ENCODE measurements at regions not wholly inside any gene's neighbourhood (a gene's known extent, or its start where the extent isn't known, plus 50 kb on each side); places are given as distances from the start of the nearest gene placed in this dataset.

DNA sequence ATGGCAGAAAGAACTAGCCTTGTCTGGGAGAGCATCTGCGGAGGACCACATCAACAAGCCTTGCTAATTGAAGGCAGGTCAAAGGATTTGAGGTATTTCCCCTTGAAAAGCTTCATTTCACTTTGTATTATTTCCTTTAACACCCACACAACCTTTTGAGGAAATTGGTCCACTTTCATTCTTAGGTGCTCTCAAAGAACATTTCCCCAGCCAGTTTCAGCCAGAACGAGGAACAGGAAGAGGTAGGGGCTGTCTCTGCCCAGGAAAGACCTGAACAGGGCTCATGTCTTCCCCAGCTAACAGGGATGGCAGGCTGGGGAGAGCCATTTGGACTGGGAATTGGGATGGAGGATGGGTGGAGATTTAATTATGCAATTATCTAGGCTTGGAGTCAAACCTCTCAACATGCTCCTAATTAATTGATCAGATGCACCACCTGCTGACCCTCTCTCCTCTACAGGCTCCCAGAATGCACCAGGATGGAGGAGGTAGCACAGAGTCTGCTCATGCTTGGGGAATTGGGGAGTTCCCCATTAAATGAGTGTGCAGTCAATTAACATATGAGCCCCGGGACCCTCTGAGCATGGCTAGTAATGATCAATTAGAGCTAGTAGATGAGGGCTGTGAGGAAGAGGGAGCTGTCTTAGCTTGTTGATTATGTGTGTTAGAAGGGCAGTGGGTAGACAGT lies 84.6 kb downstream of the GP2 start:
- Histone ChIP-seq H3K27ac (ENCODE audit: low read length) (no peak overlapping the region), H3K9ac (ENCODE audit: low read depth, low read length) (no peak overlapping the region), H3K4me2 (ENCODE audit: insufficient read depth, low read length) (no peak overlapping the region), H3K9me3 (ENCODE audit: insufficient read depth, low read length, severe bottlenecking) (no peaks in the 10 kb centered on the region), H3K4me3 (ENCODE audit: low read depth in 1 of 2, low read length in 2 of 2) (no peak overlapping the region), H4K20me1 (ENCODE audit: insufficient read depth, low read length) (no peaks in the 10 kb centered on the region), H2AFZ (ENCODE audit: low read depth, low read length) (no peak overlapping the region), H3K27me3 (ENCODE audit: insufficient read depth, low read length, poor library complexity) (no peaks in the 10 kb centered on the region), H3K4me1 (ENCODE audit: insufficient read depth, low read length) (no peaks in the 10 kb centered on the region), H3K79me2 (ENCODE audit: insufficient read depth, low read length) (no peaks in the 10 kb centered on the region), H3K36me3 (ENCODE audit: insufficient read depth, low read length) (no peaks in the 10 kb centered on the region)
- ATAC-seq (ENCODE audit: insufficient read depth, low read depth) (no peak), DNase-seq (no peak)
- no peak for TF ChIP-seq EZH2 (IDR thresholded peaks at IDR 0.05; ENCODE audit: borderline replicate concordance, low read depth, low read length, severe bottlenecking)
- TF ChIP-seq, protein P1, sequence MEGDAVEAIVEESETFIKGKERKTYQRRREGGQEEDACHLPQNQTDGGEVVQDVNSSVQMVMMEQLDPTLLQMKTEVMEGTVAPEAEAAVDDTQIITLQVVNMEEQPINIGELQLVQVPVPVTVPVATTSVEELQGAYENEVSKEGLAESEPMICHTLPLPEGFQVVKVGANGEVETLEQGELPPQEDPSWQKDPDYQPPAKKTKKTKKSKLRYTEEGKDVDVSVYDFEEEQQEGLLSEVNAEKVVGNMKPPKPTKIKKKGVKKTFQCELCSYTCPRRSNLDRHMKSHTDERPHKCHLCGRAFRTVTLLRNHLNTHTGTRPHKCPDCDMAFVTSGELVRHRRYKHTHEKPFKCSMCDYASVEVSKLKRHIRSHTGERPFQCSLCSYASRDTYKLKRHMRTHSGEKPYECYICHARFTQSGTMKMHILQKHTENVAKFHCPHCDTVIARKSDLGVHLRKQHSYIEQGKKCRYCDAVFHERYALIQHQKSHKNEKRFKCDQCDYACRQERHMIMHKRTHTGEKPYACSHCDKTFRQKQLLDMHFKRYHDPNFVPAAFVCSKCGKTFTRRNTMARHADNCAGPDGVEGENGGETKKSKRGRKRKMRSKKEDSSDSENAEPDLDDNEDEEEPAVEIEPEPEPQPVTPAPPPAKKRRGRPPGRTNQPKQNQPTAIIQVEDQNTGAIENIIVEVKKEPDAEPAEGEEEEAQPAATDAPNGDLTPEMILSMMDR (IDR thresholded peaks at IDR 0.05; ENCODE audit: borderline replicate concordance, extremely low read depth, low read length, poor library complexity, severe bottlenecking) = no peak

DNA sequence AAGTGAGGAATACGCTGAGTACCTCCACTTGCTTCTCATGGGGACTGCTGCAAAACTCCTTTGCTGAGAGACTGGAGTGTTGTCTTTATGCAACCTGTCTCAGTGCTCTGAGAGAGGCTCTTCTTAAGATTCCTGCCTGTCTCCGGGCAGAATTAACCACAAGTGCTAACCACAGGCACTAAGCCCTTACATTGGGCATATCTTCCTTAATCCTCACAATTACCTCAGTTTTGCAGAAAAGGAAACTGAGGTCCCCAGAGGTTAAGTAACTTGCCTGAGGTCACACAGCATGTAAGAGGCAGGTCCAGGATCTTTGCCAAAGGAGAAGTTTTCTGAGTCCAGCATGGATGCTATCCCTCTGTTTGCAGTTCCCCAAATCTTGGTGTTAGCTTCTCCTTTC lies 86.0 kb downstream of the GP2 start:
- no peaks in the 10 kb centered on the region for H3K9me3 ChIP-seq (ENCODE audit: insufficient read depth, low read length, severe bottlenecking)
- TF ChIP-seq, protein P1 (IDR thresholded peaks at IDR 0.05; ENCODE audit: borderline replicate concordance, extremely low read depth, low read length, poor library complexity, severe bottlenecking) = no peak
- TF ChIP-seq EZH2 (IDR thresholded peaks at IDR 0.05; ENCODE audit: borderline replicate concordance, low read depth, low read length, severe bottlenecking) = no peak
- no peaks in the 10 kb centered on the region for H4K20me1 ChIP-seq (ENCODE audit: insufficient read depth, low read length)
- no peaks in the 10 kb centered on the region for H3K36me3 ChIP-seq (ENCODE audit: insufficient read depth, low read length)
- no peak overlapping the region for H2AFZ ChIP-seq (ENCODE audit: low read depth, low read length)
- peaks cover 2% of the 10 kb centered on the region for H3K27me3 ChIP-seq (ENCODE audit: insufficient read depth, low read length, poor library complexity)
- H3K4me1 ChIP-seq (ENCODE audit: insufficient read depth, low read length) = no peaks in the 10 kb centered on the region
- no peak overlapping the region for H3K27ac ChIP-seq (ENCODE audit: low read length)
- H3K79me2 ChIP-seq (ENCODE audit: insufficient read depth, low read length) = no peaks in the 10 kb centered on the region
- ATAC-seq (ENCODE audit: insufficient read depth, low read depth) (peak; percentile 40; the same call in 2 of the 3 replicates), DNase-seq (peak; percentile 4)
- no peak overlapping the region for H3K4me2 ChIP-seq (ENCODE audit: insufficient read depth, low read length)
- H3K9ac ChIP-seq (ENCODE audit: low read depth, low read length) = no peak overlapping the region
- no peak overlapping the region for H3K4me3 ChIP-seq (ENCODE audit: low read depth in 1 of 2, low read length in 2 of 2)

DNA sequence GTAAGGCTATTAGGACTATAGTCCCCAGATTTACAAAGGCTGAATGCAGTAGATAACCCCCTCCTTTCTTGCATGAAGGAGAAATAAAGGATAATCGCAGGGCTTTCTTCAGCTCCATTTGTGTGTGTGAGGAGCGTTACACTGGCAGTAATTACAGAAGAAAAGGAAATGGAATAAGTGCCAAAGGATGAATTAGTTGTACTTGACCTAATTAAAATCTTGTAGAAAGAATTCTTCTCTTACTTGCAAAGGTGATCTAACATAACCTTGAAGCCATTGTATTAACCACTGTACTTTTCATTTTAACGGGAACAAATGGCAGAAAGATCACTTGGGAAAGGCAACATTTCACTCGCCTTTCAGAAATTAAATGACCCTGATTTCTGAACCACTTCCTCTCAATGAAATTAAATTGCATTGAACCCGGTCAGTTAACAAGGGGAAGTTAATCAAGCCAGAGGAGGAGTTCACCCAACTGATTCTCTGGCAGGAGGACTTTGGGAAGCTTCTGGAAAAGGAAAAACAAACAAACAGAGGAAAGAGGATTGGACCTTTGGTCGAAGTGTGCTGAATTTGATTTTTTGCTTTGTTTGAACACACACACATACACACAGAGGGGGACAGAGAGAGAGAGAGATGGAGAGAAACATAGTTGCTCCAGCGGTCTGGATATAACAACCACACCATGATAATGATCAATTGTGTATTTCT lies 90.6 kb downstream of the GP2 start:
- no peak for ATAC-seq (ENCODE audit: insufficient read depth, low read depth)
- Histone ChIP-seq H3K4me3 (ENCODE audit: low read depth in 1 of 2, low read length in 2 of 2) (no peak overlapping the region), H4K20me1 (ENCODE audit: insufficient read depth, low read length) (no peaks in the 10 kb centered on the region), H3K4me2 (ENCODE audit: insufficient read depth, low read length) (no peak overlapping the region), H3K79me2 (ENCODE audit: insufficient read depth, low read length) (no peaks in the 10 kb centered on the region), H3K9me3 (ENCODE audit: insufficient read depth, low read length, severe bottlenecking) (no peaks in the 10 kb centered on the region), H3K9ac (ENCODE audit: low read depth, low read length) (no peak overlapping the region), H2AFZ (ENCODE audit: low read depth, low read length) (no peak overlapping the region), H3K4me1 (ENCODE audit: insufficient read depth, low read length) (no peaks in the 10 kb centered on the region), H3K36me3 (ENCODE audit: insufficient read depth, low read length) (no peaks in the 10 kb centered on the region), H3K27me3 (ENCODE audit: insufficient read depth, low read length, poor library complexity) (peaks cover 4% of the 10 kb centered on the region), H3K27ac (ENCODE audit: low read length) (no peak overlapping the region)
- DNase-seq = no peak
- TF ChIP-seq, protein P1 (IDR thresholded peaks at IDR 0.05; ENCODE audit: borderline replicate concordance, extremely low read depth, low read length, poor library complexity, severe bottlenecking) = no peak
- no peak for TF ChIP-seq EZH2 (IDR thresholded peaks at IDR 0.05; ENCODE audit: borderline replicate concordance, low read depth, low read length, severe bottlenecking)
